Activated CD4-positive, alpha-beta T cell treated with anti-CD3 and anti-CD28 coated beads, Interleukin-10, Interleukin-2, amounts not matched to agents 100 ng/mL and 50 ng/mL, durations not matched to agents 16 hours and 8 hours (primary cell): ENCODE measurements at regions not wholly inside any gene's neighbourhood (a gene's known extent, or its start where the extent isn't known, plus 50 kb on each side); places are given as distances from the start of the nearest gene placed in this dataset.

ENCODE experiments used
- DNase-seq: peaks from one replicate; pipeline ENCODE4 v3.0.0-alpha.2; 2020

GRCh38 chr3:18030371-18030870, 288.0 kb upstream of the TBC1D5 start:
- DNase-seq: no peak

GRCh38 chr3:18027161-18027939, 284.9 kb upstream of the TBC1D5 start:
- DNase-seq: no peak

GRCh38 chr3:18024715-18025114, 282.3 kb upstream of the TBC1D5 start:
- no peak for DNase-seq

GRCh38 chr3:18019161-18019495, 276.7 kb upstream of the TBC1D5 start:
- DNase-seq: no peak

- no peak for DNase-seq
These were observed 276.2 kb upstream of the TBC1D5 start for GRCh38 chr3:18018491-18019160.

- DNase-seq: no peak
These were observed 273.9 kb upstream of the TBC1D5 start for GRCh38 chr3:18016366-18016765.

GRCh38 chr3:18012933-18013332, 270.5 kb upstream of the TBC1D5 start:
- DNase-seq: no peak

- DNase-seq: no peak
These were observed 270.0 kb upstream of the TBC1D5 start for GRCh38 chr3:18012436-18012835.

- DNase-seq: no peak
These were observed 269.0 kb upstream of the TBC1D5 start for GRCh38 chr3:18011387-18011786.

- DNase-seq: no peak
These were observed 267.6 kb upstream of the TBC1D5 start for GRCh38 chr3:18010001-18010400.

- DNase-seq: no peak
These were observed 266.4 kb upstream of the TBC1D5 start for GRCh38 chr3:18008706-18009368.

GRCh38 chr3:18007980-18008379, 265.5 kb upstream of the TBC1D5 start:
- no peak for DNase-seq

- no peak for DNase-seq
These were observed 253.3 kb upstream of the TBC1D5 start for GRCh38 chr3:17995769-17996168.

- no peak for DNase-seq
These were observed 251.7 kb upstream of the TBC1D5 start for GRCh38 chr3:17994167-17994566.

- DNase-seq: no peak
These were observed 248.0 kb upstream of the TBC1D5 start for GRCh38 chr3:17990390-17990789.

- DNase-seq: no peak
These were observed 244.0 kb upstream of the TBC1D5 start for GRCh38 chr3:17986348-17986816.

- DNase-seq: no peak
These were observed 243.4 kb upstream of the TBC1D5 start for GRCh38 chr3:17985658-17986347.

- DNase-seq: no peak
These were observed 240.7 kb upstream of the TBC1D5 start for GRCh38 chr3:17983106-17983505.

GRCh38 chr3:17982211-17982880, 239.9 kb upstream of the TBC1D5 start:
- DNase-seq: no peak

GRCh38 chr3:17980863-17981262, 238.4 kb upstream of the TBC1D5 start:
- no peak for DNase-seq

- DNase-seq: no peak
These were observed 237.5 kb upstream of the TBC1D5 start for GRCh38 chr3:17979911-17980310.

GRCh38 chr3:17979252-17979651, 236.8 kb upstream of the TBC1D5 start:
- DNase-seq: no peak
